Panc1 (cell line): ENCODE measurements at regions not wholly inside any gene's neighbourhood (a gene's known extent, or its start where the extent isn't known, plus 50 kb on each side); places are given as distances from the start of the nearest gene placed in this dataset.

ENCODE experiments used
- ATAC-seq: fragments of 200-7000 bp; cut with Tn5 transposase; 2 replicates; pipeline ENCODE4 v1.9.1; 2020; ENCODE audit warnings: mild to moderate bottlenecking, moderate library complexity
- BruUV-seq: library from RNA; stranded (reverse); fragments of 400-500 nt; replicated peaks from 2 replicates; lab custom pipeline; 2021; lab: Mats Ljungman, UMichigan
- CTCF ChIA-PET: fragments of 300-600 bp; sonication (Branson Sonifier 250); formaldehyde crosslinking; loops from one replicate; lab custom pipeline; 2022; ENCODE audit warnings: antibody characterized with exemption; lab: Charles Lee
- POLR2A ChIA-PET: fragments of 300-600 bp; sonication (Branson Sonifier 250); formaldehyde crosslinking; loops from one replicate; lab custom pipeline; 2022; ENCODE audit warnings: antibody characterized with exemption; lab: Charles Lee
- DNase-seq: peaks from one replicate; pipeline ENCODE4 v3.0.0-alpha.2; 2010; ENCODE audit warnings: low read depth, low spot score
- H3K27ac ChIP-seq: 2 replicates; pipeline ENCODE4 v1.5.1; 2011; ENCODE audit warnings: mild to moderate bottlenecking, low read length, inconsistent platforms
- H3K27me3 ChIP-seq: fragments of 200-500 bp; sonication (Bioruptor generic); 2 replicates; pipeline ENCODE4 v1.6.0; 2014; ENCODE audit warnings: low read length, inconsistent platforms; ENCODE audit not compliant: control insufficient read depth, insufficient read depth
- H3K36me3 ChIP-seq: fragments of 200-500 bp; sonication (Bioruptor generic); 2 replicates; pipeline ENCODE4 v1.5.1; 2014; ENCODE audit warnings: inconsistent platforms, mild to moderate bottlenecking, low read length, moderate library complexity; ENCODE audit not compliant: control insufficient read depth, insufficient read depth
- H3K4me1 ChIP-seq: 2 replicates; pipeline ENCODE4 v1.5.1; 2011; ENCODE audit warnings: inconsistent platforms, mild to moderate bottlenecking, low read length, moderate library complexity; ENCODE audit not compliant: control insufficient read depth, insufficient read depth
- H3K4me3 ChIP-seq, 2 experiments: 2 replicates each; pipeline ENCODE4 v1.5.1; 2011 to 2012; ENCODE audit warnings: low read depth in 2 of 2, low read length in 2 of 2, mild to moderate bottlenecking in 2 of 2, inconsistent platforms in 1 of 2, moderate library complexity in 1 of 2
- H3K9me3 ChIP-seq: fragments of 200-500 bp; sonication (Bioruptor generic); 2 replicates; pipeline ENCODE4 v1.5.1; 2014; ENCODE audit warnings: low read depth, mild to moderate bottlenecking, inconsistent platforms, low read length, moderate library complexity; ENCODE audit not compliant: control insufficient read depth, insufficient read depth
- POLR2AphosphoS5 ChIP-seq: IDR thresholded peaks from 2 replicates; pipeline ENCODE4 v1.6.1; 2012; ENCODE audit warnings: mild to moderate bottlenecking, low read depth, low read length, moderate library complexity
- REST ChIP-seq, 2 experiments: IDR thresholded peaks; 2 replicates each; pipeline ENCODE4 v1.6.1; 2011 to 2012; ENCODE audit warnings: low read depth in 2 of 2, control low read depth in 1 of 2, low read length in 1 of 2, mild to moderate bottlenecking in 1 of 2, moderate library complexity in 1 of 2; ENCODE audit not compliant: insufficient read depth in 1 of 2
- SIN3A ChIP-seq: IDR thresholded peaks from 2 replicates; pipeline ENCODE4 v1.6.1; 2012; ENCODE audit warnings: low read depth, mild to moderate bottlenecking, low read length, moderate library complexity, borderline replicate concordance; ENCODE audit not compliant: insufficient read depth
- TCF7L2 ChIP-seq: IDR thresholded peaks from 2 replicates; pipeline ENCODE4 v1.6.1; 2011; ENCODE audit warnings: mild to moderate bottlenecking, low read depth, low read length, inconsistent platforms
- in situ Hi-C: cut with HindIII; loops from 2 replicates; pipeline ENCODE4 v1.10.0; 2016; ENCODE audit warnings: low sequenced_read_pairs, low pct_unique_long_range_greater_than_20kb
- intact Hi-C: fragments of 100-400 bp; cut with micrococcal nuclease; formaldehyde crosslinking; loops from one replicate; pipeline ENCODE4 v1.10.0; 2022; ENCODE audit not compliant: unreplicated experiment
- TF ChIP-seq, protein P1 (sequence below): fragments of 450-650 bp; IDR thresholded peaks from 2 replicates; pipeline ENCODE4 v1.5.1; 2017; ENCODE audit warnings: mild to moderate bottlenecking

DNA sequence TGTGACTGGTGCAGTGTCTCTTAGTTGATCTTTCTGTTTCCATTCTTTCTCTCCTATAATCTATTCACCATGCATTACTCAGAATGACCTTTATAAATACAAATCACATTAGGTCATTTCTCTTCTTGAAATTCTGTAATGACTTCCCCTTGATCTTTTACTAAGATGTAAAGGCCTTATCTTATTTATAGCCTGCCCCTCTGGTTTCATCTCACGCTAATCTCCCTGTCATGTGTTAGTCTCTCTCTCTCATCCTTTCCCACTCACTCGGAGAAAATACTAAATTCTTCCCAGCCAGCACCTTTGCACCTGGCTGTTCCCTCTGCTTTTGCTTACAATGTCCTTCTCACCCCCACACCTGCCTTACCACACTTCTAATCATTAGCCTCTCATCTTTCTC lies 530.8 kb downstream of the ADCYAP1 start:
- intact Hi-C loops = no loop called here
- H3K27ac ChIP-seq = no peak overlapping the region
- H3K27me3 ChIP-seq = no peaks in the 10 kb centered on the region
- ATAC-seq (no peak), DNase-seq (no peak)
- no peak for TF ChIP-seq REST (IDR thresholded peaks at IDR 0.05; ENCODE audit: insufficient read depth in 1 of 2, low read depth in 2 of 2, low read length in 1 of 2)
- no peak for TF ChIP-seq POLR2AphosphoS5
- no peak for TF ChIP-seq TCF7L2
- TF ChIP-seq, protein P1, sequence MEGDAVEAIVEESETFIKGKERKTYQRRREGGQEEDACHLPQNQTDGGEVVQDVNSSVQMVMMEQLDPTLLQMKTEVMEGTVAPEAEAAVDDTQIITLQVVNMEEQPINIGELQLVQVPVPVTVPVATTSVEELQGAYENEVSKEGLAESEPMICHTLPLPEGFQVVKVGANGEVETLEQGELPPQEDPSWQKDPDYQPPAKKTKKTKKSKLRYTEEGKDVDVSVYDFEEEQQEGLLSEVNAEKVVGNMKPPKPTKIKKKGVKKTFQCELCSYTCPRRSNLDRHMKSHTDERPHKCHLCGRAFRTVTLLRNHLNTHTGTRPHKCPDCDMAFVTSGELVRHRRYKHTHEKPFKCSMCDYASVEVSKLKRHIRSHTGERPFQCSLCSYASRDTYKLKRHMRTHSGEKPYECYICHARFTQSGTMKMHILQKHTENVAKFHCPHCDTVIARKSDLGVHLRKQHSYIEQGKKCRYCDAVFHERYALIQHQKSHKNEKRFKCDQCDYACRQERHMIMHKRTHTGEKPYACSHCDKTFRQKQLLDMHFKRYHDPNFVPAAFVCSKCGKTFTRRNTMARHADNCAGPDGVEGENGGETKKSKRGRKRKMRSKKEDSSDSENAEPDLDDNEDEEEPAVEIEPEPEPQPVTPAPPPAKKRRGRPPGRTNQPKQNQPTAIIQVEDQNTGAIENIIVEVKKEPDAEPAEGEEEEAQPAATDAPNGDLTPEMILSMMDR = no peak
- no peak for TF ChIP-seq SIN3A
- ChIA-PET POLR2A (no interaction called here), CTCF (no interaction called here)
- no peak overlapping the region for H3K4me3 ChIP-seq
- no peaks in the 10 kb centered on the region for H3K9me3 ChIP-seq
- no peaks in the 10 kb centered on the region for H3K36me3 ChIP-seq
- in situ Hi-C loops = no loop called here
- BruUV-seq = no TSS peak
- H3K4me1 ChIP-seq = no peaks in the 10 kb centered on the region

DNA sequence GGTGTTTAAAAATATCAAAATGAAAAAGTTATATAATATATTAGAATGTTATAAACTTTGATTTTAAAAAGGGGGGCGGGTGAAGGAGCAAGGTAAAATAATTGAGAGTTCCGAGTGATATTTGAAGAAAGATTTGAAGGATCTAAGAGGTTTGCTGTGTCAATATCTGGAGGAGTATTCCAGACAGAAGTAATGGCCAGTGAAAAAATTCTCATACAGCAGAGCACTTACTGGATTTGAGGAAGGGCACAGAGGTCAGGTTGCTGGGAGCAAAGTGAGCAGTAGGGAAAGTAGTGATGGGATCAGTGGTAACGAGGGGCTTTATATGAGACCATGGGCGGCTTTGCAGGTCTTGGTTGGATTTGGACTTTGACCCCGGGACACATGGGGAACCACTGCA lies 531.5 kb downstream of the ADCYAP1 start:
- Histone ChIP-seq H3K9me3 (no peaks in the 10 kb centered on the region), H3K4me1 (no peaks in the 10 kb centered on the region), H3K36me3 (no peaks in the 10 kb centered on the region), H3K27ac (no peak overlapping the region), H3K4me3 (no peak overlapping the region), H3K27me3 (no peaks in the 10 kb centered on the region)
- ChIA-PET POLR2A (no interaction called here), CTCF (no interaction called here)
- intact Hi-C loops = no loop called here
- DNase-seq (no peak), ATAC-seq (no peak)
- BruUV-seq = no TSS peak
- no peak for TF ChIP-seq REST (IDR thresholded peaks at IDR 0.05; ENCODE audit: insufficient read depth in 1 of 2, low read depth in 2 of 2, low read length in 1 of 2)
- TF ChIP-seq POLR2AphosphoS5 = no peak
- TF ChIP-seq, protein P1 = no peak
- TF ChIP-seq TCF7L2 = no peak
- TF ChIP-seq SIN3A = no peak
- in situ Hi-C loops = no loop called here
